Activated naive CD4-positive, alpha-beta T cell treated with anti-CD3 and anti-CD28 coated beads, Interleukin-2, amount 50 U/mL, for 24 hours (primary cell): ENCODE measurements at regions not wholly inside any gene's neighbourhood (a gene's known extent, or its start where the extent isn't known, plus 50 kb on each side); places are given as distances from the start of the nearest gene placed in this dataset.

Experiments used
- H3K27ac Mint-ChIP-seq: one replicate; pipeline ENCODE4 v1.8.0; 2021; ENCODE audit warnings: mild to moderate bottlenecking, mixed read lengths
- H3K27me3 Mint-ChIP-seq: one replicate; pipeline ENCODE4 v1.8.0; 2021; ENCODE audit warnings: mixed read lengths
- H3K36me3 Mint-ChIP-seq: one replicate; pipeline ENCODE4 v1.8.0; 2021; ENCODE audit warnings: mixed read lengths
- H3K4me1 Mint-ChIP-seq: one replicate; pipeline ENCODE4 v1.8.0; 2021; ENCODE audit warnings: mixed read lengths
- H3K4me3 Mint-ChIP-seq: one replicate; pipeline ENCODE4 v1.8.0; 2021; ENCODE audit warnings: mild to moderate bottlenecking, mixed read lengths
- H3K9me3 Mint-ChIP-seq: one replicate; pipeline ENCODE4 v1.8.0; 2021; ENCODE audit warnings: mixed read lengths

DNA sequence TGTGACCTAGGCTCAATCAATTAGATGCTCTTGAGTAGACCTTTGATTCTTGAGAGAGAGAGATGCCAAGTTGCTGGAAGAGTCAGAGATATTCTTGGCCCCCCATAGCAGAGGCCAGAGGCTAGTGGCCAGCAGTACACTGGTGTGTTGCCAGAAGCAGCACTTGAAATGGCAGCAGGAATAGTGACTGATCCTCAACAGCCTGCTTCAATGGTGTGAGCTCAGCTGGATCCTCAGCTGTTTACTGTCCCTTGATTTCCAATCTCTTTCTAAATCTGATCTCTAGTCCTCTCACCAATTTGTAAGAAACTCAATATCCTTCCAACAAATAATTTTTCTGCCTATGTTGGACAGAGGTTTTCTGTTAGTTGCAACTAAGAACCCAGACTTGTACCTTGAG, 170.3 kb upstream of the CCDC54 start:
- no peak overlapping the region for H3K4me3 Mint-ChIP-seq
- no peaks in the 10 kb centered on the region for H3K9me3 Mint-ChIP-seq
- H3K4me1 Mint-ChIP-seq: no peaks in the 10 kb centered on the region
- no peaks in the 10 kb centered on the region for H3K36me3 Mint-ChIP-seq
- H3K27me3 Mint-ChIP-seq: peaks cover 3% of the 10 kb centered on the region
- H3K27ac Mint-ChIP-seq: no peak overlapping the region

GRCh38 chr3:107208100-107208499, 169.1 kb upstream of the CCDC54 start:
- Mint-ChIP-seq H3K4me1 (no peaks in the 10 kb centered on the region), H3K27me3 (peaks cover 3% of the 10 kb centered on the region), H3K36me3 (no peaks in the 10 kb centered on the region), H3K9me3 (no peaks in the 10 kb centered on the region), H3K27ac (no peak overlapping the region), H3K4me3 (no peak overlapping the region)

DNA sequence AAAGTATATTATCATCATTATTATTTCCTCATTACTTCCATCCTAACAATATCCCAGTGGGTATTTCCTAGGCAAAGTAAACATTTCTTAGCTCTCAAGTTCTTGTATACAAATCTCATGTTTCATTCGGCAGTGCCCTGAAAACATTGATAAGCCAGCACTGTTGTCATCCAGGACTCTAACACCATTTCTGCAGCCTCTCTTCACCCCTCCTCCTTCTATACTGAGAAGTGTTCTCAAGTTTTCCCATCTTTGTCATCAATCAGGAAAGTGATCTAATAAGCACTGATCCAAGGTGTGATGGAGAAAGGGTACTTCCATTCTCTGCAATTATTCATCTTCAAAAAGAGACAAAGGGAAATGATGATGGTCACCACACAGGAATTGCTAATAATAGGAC, 168.4 kb upstream of the CCDC54 start:
- peaks cover 3% of the 10 kb centered on the region for H3K27me3 Mint-ChIP-seq
- H3K9me3 Mint-ChIP-seq: no peaks in the 10 kb centered on the region
- H3K36me3 Mint-ChIP-seq: no peaks in the 10 kb centered on the region

DNA sequence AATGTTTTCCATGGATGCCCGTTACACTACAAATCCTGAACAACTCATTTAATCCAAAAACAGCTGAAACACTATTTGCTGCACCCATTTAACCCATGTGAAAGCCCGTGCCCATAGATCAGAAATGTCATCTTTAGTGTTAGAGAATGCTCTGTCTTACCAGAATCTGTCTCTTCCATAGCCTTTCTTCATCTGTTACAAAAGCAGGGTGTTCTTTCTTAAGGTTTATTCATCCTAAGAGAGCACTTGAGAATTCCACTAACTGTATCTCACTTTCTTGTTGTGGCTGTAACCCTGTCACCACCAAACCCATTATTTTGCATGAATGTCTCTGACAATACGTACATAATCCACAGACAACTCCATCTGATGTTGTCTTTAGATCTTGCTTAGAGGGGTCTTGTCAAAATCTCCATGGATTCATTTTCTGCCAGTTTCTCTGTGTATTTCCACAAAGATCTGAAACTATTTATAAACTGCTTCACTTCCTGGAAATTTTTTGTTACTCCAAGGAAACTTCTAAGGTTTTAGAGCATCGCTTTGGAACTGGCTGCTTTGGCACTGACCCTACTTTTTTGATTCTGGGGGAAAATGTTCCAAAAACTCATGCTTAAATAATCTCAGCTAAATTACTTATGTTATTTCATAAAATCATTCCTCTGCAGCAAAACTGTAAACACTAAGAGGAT, 167.8 kb upstream of the CCDC54 start:
- no peaks in the 10 kb centered on the region for H3K4me1 Mint-ChIP-seq
- H3K4me3 Mint-ChIP-seq: no peak overlapping the region
- H3K27me3 Mint-ChIP-seq: peaks cover 5% of the 10 kb centered on the region
- no peaks in the 10 kb centered on the region for H3K9me3 Mint-ChIP-seq
- H3K36me3 Mint-ChIP-seq: no peaks in the 10 kb centered on the region
- no peak overlapping the region for H3K27ac Mint-ChIP-seq

More for the DNA sequence above, 168.4 kb upstream of the CCDC54 start:
- Mint-ChIP-seq H3K27ac (no peak overlapping the region), H3K4me3 (no peak overlapping the region), H3K4me1 (no peaks in the 10 kb centered on the region)

GRCh38 chr3:107211608-107212007, 165.6 kb upstream of the CCDC54 start:
- no peak overlapping the region for H3K27ac Mint-ChIP-seq
- H3K4me3 Mint-ChIP-seq: no peak overlapping the region
- peaks cover 2% of the 10 kb centered on the region for H3K36me3 Mint-ChIP-seq
- H3K9me3 Mint-ChIP-seq: no peaks in the 10 kb centered on the region
- H3K4me1 Mint-ChIP-seq: no peaks in the 10 kb centered on the region
- H3K27me3 Mint-ChIP-seq: peaks cover 5% of the 10 kb centered on the region

DNA sequence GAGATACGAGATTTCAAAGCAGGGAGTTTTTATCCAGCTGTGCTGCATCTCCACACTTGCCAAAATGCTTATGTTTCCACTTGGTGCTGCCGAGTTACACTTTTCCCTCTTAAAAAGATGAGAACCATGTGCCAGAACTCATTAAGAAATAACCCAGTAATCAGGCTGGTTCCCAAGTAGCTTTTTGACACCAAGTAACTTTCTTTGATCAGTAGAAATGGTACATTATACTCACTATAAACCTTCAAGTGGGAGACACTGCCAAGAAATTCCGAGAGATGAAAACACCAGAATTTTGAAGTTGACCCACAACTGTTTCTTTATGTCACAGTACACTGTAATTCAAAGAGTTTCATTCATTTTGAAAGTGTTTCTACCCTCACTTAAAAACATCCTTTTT, 164.6 kb upstream of the CCDC54 start:
- H3K9me3 Mint-ChIP-seq: no peaks in the 10 kb centered on the region
- peaks cover 2% of the 10 kb centered on the region for H3K36me3 Mint-ChIP-seq
- no peaks in the 10 kb centered on the region for H3K4me1 Mint-ChIP-seq
- no peak overlapping the region for H3K27ac Mint-ChIP-seq
- no peak overlapping the region for H3K4me3 Mint-ChIP-seq
- H3K27me3 Mint-ChIP-seq: peaks cover 8% of the 10 kb centered on the region

GRCh38 chr3:107213044-107213669, 164.1 kb upstream of the CCDC54 start:
- Mint-ChIP-seq H3K36me3 (peaks cover 2% of the 10 kb centered on the region), H3K4me1 (no peaks in the 10 kb centered on the region), H3K27me3 (peaks cover 8% of the 10 kb centered on the region), H3K4me3 (no peak overlapping the region), H3K27ac (no peak overlapping the region), H3K9me3 (no peaks in the 10 kb centered on the region)

DNA sequence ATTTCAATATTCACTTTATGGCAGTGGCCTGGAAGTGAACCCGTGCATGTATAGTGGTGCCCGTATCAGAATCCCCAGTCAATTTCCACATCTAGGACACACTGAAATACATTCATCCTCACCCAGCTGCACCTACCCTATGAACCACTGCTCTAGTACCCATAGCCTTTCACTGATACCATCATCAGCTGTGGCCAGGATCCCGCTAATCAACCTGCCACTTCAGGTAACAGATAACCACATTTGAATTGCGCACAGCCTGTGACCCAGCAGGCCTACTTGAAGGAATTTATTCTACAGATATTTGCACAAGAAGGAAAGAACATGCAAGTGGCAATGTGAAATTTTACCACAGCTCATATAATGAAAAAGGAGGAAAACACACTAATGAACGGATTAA, 161.0 kb upstream of the CCDC54 start:
- H3K9me3 Mint-ChIP-seq: no peaks in the 10 kb centered on the region
- H3K27me3 Mint-ChIP-seq: peaks cover 8% of the 10 kb centered on the region
- no peak overlapping the region for H3K27ac Mint-ChIP-seq
- no peak overlapping the region for H3K4me3 Mint-ChIP-seq
- H3K4me1 Mint-ChIP-seq: no peaks in the 10 kb centered on the region
- peaks cover 2% of the 10 kb centered on the region for H3K36me3 Mint-ChIP-seq

- Mint-ChIP-seq H3K9me3 (no peaks in the 10 kb centered on the region), H3K27ac (no peak overlapping the region), H3K4me1 (no peaks in the 10 kb centered on the region), H3K36me3 (peaks cover 2% of the 10 kb centered on the region), H3K4me3 (no peak overlapping the region), H3K27me3 (peaks cover 8% of the 10 kb centered on the region)
Measured at GRCh38 chr3:107216711-107217110, 160.5 kb upstream of the CCDC54 start.

- H3K4me3 Mint-ChIP-seq: no peak overlapping the region
- H3K4me1 Mint-ChIP-seq: no peaks in the 10 kb centered on the region
- H3K27ac Mint-ChIP-seq: no peak overlapping the region
- peaks cover 2% of the 10 kb centered on the region for H3K36me3 Mint-ChIP-seq
- no peaks in the 10 kb centered on the region for H3K9me3 Mint-ChIP-seq
- H3K27me3 Mint-ChIP-seq: peaks cover 5% of the 10 kb centered on the region
Measured at GRCh38 chr3:107217172-107217571, 160.1 kb upstream of the CCDC54 start.

DNA sequence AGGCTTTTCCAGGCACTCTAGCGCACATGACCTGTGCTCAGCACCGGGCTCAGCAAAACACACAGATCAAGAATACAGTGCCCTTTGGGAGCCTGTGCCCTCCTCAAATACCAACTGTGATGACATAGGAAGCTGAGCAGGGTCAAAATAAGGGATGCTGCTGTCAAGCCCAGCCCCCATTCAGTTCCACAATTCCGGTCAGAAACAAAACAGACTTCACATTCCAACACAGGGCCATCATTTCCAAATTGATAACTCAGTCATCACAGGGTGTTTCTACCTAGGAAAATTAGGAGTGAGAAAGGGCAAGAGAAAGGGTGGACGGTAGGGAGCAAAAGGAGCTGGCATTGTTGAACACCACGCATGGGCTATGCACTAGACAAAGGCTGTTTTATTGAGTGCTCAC, 158.4 kb upstream of the CCDC54 start:
- Mint-ChIP-seq H3K4me3 (no peak overlapping the region), H3K36me3 (peaks cover 2% of the 10 kb centered on the region), H3K27ac (no peak overlapping the region), H3K9me3 (no peaks in the 10 kb centered on the region), H3K27me3 (peaks cover 9% of the 10 kb centered on the region), H3K4me1 (no peaks in the 10 kb centered on the region)

DNA sequence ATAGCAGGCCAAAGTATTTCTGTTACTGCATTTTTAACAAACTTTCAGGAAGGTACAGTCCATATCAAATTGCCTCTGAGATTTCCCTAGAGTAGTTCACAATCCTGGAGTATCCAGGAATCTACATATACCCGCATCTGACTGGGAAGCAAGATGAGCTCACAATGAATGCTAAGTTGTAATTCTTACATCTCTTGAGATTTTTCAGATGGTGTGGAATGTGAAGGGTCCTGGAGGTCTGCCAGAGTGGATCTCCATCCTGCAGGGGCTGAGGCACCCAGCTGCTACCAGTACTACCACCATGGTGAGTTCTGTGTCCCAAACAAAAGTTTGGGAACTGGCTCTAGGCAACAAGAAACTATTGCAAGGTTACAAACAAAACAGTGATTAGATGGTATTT, 156.7 kb upstream of the CCDC54 start:
- H3K27ac Mint-ChIP-seq: no peak overlapping the region
- H3K27me3 Mint-ChIP-seq: peaks cover 7% of the 10 kb centered on the region
- H3K4me1 Mint-ChIP-seq: no peaks in the 10 kb centered on the region
- peaks cover 2% of the 10 kb centered on the region for H3K36me3 Mint-ChIP-seq
- H3K9me3 Mint-ChIP-seq: no peaks in the 10 kb centered on the region
- H3K4me3 Mint-ChIP-seq: no peak overlapping the region

- no peak overlapping the region for H3K4me3 Mint-ChIP-seq
- no peaks in the 10 kb centered on the region for H3K9me3 Mint-ChIP-seq
- no peaks in the 10 kb centered on the region for H3K36me3 Mint-ChIP-seq
- no peaks in the 10 kb centered on the region for H3K4me1 Mint-ChIP-seq
- peaks cover 7% of the 10 kb centered on the region for H3K27me3 Mint-ChIP-seq
- H3K27ac Mint-ChIP-seq: no peak overlapping the region
Measured at GRCh38 chr3:107221856-107222255, 155.4 kb upstream of the CCDC54 start.

DNA sequence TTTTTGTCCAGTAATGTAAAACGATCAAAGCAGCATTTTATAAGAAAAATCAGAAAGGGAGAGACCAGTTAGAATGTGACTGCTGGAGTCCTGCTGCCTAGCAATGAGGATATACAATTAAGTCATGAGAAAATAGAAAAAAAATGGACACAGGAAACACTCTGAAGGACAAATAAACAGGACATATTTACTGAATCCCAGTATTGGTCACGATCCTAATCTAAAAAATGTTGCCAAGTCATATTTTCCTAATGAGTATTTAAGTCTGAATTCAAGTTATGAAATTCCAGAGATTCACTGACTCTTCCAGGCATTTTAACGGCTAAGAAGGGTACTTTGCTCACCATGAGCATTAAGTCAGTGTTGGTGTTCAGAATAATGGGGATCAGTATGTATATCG, 154.3 kb upstream of the CCDC54 start:
- Mint-ChIP-seq H3K4me3 (no peak overlapping the region), H3K9me3 (no peaks in the 10 kb centered on the region), H3K27me3 (peaks cover 4% of the 10 kb centered on the region), H3K27ac (no peak overlapping the region), H3K36me3 (no peaks in the 10 kb centered on the region), H3K4me1 (no peaks in the 10 kb centered on the region)

DNA sequence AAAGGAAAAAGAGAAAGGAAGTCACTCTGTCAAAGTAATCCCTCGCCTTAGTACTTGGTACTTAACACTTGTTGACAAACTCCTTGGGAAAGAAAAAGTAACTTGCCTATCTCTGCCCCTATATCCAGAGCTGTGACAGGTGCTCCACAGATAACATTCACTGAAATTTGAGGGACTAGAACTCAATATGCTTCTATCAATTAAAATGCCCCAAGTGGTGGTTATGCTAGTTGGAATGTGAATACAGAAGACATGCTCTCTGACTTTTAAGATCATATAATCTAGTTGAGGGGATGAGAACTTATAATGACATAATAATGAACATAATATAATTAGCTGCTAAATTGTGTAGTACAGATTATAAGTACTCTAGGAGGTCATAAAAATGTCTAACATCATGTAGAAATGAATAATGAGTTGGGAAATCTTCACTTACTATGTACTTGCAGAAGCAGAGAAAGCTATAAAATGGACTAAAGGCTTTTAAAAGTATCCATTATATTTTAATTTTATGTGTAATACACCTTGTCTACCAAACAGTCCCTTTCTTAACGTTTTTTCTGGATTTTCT, 153.1 kb upstream of the CCDC54 start:
- no peak overlapping the region for H3K4me3 Mint-ChIP-seq
- H3K27ac Mint-ChIP-seq: no peak overlapping the region
- H3K4me1 Mint-ChIP-seq: no peaks in the 10 kb centered on the region
- H3K9me3 Mint-ChIP-seq: no peaks in the 10 kb centered on the region
- peaks cover 4% of the 10 kb centered on the region for H3K27me3 Mint-ChIP-seq
- H3K36me3 Mint-ChIP-seq: no peaks in the 10 kb centered on the region

DNA sequence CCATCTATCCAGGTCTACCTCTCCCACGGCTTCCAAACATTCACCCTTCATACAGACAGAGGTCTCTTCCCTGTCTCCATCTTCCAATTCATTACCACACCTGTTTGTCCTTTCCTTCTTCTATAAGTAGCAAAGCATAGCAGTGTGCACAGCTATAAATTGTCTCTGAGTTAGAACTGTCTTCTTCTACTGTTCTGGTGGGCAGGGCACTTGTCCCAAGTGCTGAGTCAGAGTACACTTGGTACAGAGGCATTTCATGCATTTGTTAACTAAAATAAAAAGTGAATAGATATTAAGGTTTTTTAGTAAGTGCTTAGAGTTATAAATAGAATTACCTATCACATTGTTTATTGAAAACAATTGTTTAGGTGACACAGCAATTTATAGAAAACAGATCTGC, 150.1 kb upstream of the CCDC54 start:
- Mint-ChIP-seq H3K36me3 (no peaks in the 10 kb centered on the region), H3K9me3 (no peaks in the 10 kb centered on the region), H3K27ac (no peak overlapping the region), H3K4me3 (no peak overlapping the region), H3K27me3 (peaks cover 4% of the 10 kb centered on the region), H3K4me1 (no peaks in the 10 kb centered on the region)
